ENCODE measurements at regions not wholly inside any gene's neighbourhood (a gene's known extent, or its start where the extent isn't known, plus 50 kb on each side); places are given as distances from the start of the nearest gene placed in this dataset.

GRCh38 chr12:90280033-90280432 lies 571.4 kb upstream of the ATP2B1 start:
- no peak for DNase-seq (ENCODE audit: extremely low spot score in 2 of 2)
- H3K4me1 ChIP-seq, result no peaks in the 10 kb centered on the region
- intact Hi-C loops (cut with DNase I), result no loop called here
- no peaks in the 10 kb centered on the region for H3K27me3 ChIP-seq
- no peaks in the 10 kb centered on the region for H3K36me3 ChIP-seq
- TF ChIP-seq POLR2A (IDR thresholded peaks at IDR 0.05), result no peak
- TF ChIP-seq POLR2AphosphoS5 (IDR thresholded peaks at IDR 0.05; ENCODE audit: insufficient read depth in 1 of 2, low read depth in 1 of 2), result no peak
- TF ChIP-seq, protein P1, sequence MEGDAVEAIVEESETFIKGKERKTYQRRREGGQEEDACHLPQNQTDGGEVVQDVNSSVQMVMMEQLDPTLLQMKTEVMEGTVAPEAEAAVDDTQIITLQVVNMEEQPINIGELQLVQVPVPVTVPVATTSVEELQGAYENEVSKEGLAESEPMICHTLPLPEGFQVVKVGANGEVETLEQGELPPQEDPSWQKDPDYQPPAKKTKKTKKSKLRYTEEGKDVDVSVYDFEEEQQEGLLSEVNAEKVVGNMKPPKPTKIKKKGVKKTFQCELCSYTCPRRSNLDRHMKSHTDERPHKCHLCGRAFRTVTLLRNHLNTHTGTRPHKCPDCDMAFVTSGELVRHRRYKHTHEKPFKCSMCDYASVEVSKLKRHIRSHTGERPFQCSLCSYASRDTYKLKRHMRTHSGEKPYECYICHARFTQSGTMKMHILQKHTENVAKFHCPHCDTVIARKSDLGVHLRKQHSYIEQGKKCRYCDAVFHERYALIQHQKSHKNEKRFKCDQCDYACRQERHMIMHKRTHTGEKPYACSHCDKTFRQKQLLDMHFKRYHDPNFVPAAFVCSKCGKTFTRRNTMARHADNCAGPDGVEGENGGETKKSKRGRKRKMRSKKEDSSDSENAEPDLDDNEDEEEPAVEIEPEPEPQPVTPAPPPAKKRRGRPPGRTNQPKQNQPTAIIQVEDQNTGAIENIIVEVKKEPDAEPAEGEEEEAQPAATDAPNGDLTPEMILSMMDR (IDR thresholded peaks at IDR 0.05), result no peak
- no peak overlapping the region for H3K4me3 ChIP-seq
- no peaks in the 10 kb centered on the region for H3K9me3 ChIP-seq
- no peak overlapping the region for H3K27ac ChIP-seq

- intact Hi-C loops (cut with DNase I), result no loop called here
These were observed 566.5 kb upstream of the ATP2B1 start for GRCh38 chr12:90275088-90275487.

GRCh38 chr12:90274407-90274806 lies 565.8 kb upstream of the ATP2B1 start:
- Histone ChIP-seq H3K27ac (no peak overlapping the region), H3K27me3 (no peaks in the 10 kb centered on the region), H3K36me3 (no peaks in the 10 kb centered on the region), H3K9me3 (no peaks in the 10 kb centered on the region), H3K4me3 (no peak overlapping the region), H3K4me1 (no peaks in the 10 kb centered on the region)
- DNase-seq (ENCODE audit: extremely low spot score in 2 of 2), result no peak
- intact Hi-C loops (cut with DNase I), result no loop called here
- TF ChIP-seq POLR2AphosphoS5 (IDR thresholded peaks at IDR 0.05; ENCODE audit: insufficient read depth in 1 of 2, low read depth in 1 of 2) (no peak), POLR2A (IDR thresholded peaks at IDR 0.05) (no peak)
- TF ChIP-seq, protein P1 (IDR thresholded peaks at IDR 0.05), result no peak

More at GRCh38 chr12:90275088-90275487, 566.5 kb upstream of the ATP2B1 start:
- no peak overlapping the region for H3K27ac ChIP-seq
- no peaks in the 10 kb centered on the region for H3K9me3 ChIP-seq
- no peaks in the 10 kb centered on the region for H3K4me1 ChIP-seq
- H3K4me3 ChIP-seq, result no peak overlapping the region
- H3K36me3 ChIP-seq, result no peaks in the 10 kb centered on the region
- H3K27me3 ChIP-seq, result no peaks in the 10 kb centered on the region
- TF ChIP-seq POLR2AphosphoS5 (IDR thresholded peaks at IDR 0.05; ENCODE audit: insufficient read depth in 1 of 2, low read depth in 1 of 2) (no peak), POLR2A (IDR thresholded peaks at IDR 0.05) (no peak)
- TF ChIP-seq, protein P1 (IDR thresholded peaks at IDR 0.05), result no peak
- no peak for DNase-seq (ENCODE audit: extremely low spot score in 2 of 2)

DNA sequence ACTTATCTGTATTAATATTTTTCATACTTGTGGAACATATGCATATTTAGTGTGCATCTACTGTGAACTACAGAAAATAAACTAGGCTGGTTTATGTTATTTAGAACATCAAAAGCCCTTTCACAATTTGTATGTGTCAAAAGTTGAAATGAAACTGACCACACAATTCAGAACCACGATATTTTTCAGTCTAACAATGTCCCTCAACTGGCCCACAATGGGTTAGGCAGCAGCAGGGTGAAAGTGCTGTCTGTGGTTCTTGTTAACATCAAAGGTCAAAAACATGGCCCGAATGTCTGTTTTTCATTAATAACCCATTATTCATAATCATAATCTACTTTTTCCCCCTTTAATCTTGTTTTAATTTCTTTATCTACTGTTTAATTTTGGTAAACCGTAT lies 559.9 kb upstream of the ATP2B1 start:
- no peaks in the 10 kb centered on the region for H3K9me3 ChIP-seq
- TF ChIP-seq, protein P1 (IDR thresholded peaks at IDR 0.05), result no peak
- TF ChIP-seq POLR2AphosphoS5 (IDR thresholded peaks at IDR 0.05; ENCODE audit: insufficient read depth in 1 of 2, low read depth in 1 of 2), result no peak
- TF ChIP-seq POLR2A (IDR thresholded peaks at IDR 0.05), result no peak
- H3K27me3 ChIP-seq, result no peaks in the 10 kb centered on the region
- H3K4me1 ChIP-seq, result no peaks in the 10 kb centered on the region
- no peak overlapping the region for H3K27ac ChIP-seq
- no peak for DNase-seq (ENCODE audit: extremely low spot score in 2 of 2)
- intact Hi-C loops (cut with DNase I), result no loop called here
- H3K4me3 ChIP-seq, result no peak overlapping the region
- no peaks in the 10 kb centered on the region for H3K36me3 ChIP-seq

DNA sequence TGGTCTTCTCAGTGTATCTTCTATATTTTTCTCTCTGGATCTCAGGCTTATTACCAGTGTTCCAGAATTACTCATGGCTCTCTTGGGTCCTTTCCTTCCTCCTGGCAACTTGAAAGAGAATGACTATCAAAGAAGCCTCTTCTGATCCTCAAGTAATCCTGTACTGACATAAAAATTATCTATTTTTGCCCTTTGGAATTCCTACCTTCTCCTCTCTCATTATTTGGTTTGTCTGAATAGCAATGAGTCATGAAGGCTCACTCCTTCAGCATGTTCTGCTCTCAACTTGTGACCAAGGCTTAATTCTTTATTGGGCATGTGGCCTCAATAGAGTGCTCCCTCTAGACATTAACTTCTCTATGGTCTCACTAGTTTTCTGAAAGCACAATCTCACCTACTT lies 553.6 kb upstream of the ATP2B1 start:
- Histone ChIP-seq H3K36me3 (no peaks in the 10 kb centered on the region), H3K4me3 (no peak overlapping the region), H3K27ac (no peak overlapping the region), H3K9me3 (no peaks in the 10 kb centered on the region), H3K4me1 (no peaks in the 10 kb centered on the region), H3K27me3 (no peaks in the 10 kb centered on the region)
- no peak for DNase-seq (ENCODE audit: extremely low spot score in 2 of 2)
- intact Hi-C loops (cut with DNase I), result no loop called here
- TF ChIP-seq, protein P1 (IDR thresholded peaks at IDR 0.05), result no peak
- TF ChIP-seq POLR2AphosphoS5 (IDR thresholded peaks at IDR 0.05; ENCODE audit: insufficient read depth in 1 of 2, low read depth in 1 of 2), result no peak
- no peak for TF ChIP-seq POLR2A (IDR thresholded peaks at IDR 0.05)

Measured in vagina (tissue), 2 donors.